Choroid plexus epithelial cell (primary cell): ENCODE measurements at regions not wholly inside any gene's neighbourhood (a gene's known extent, or its start where the extent isn't known, plus 50 kb on each side); places are given as distances from the start of the nearest gene placed in this dataset.
A peak's percentile ranks its signal among the peaks of the same experiment; 100 is the strongest.

ENCODE experiments used
- DNase-seq: peaks from one replicate; pipeline ENCODE4 v3.0.0-alpha.2; 2010; ENCODE audit warnings: low read depth
- H3K4me3 ChIP-seq: 2 replicates; pipeline ENCODE4 v1.5.1; 2011; ENCODE audit warnings: low read depth, mild to moderate bottlenecking, control low read depth, low read length, moderate library complexity
- TF ChIP-seq, protein P1 (sequence below): conservative IDR thresholded peaks from 2 replicates; pipeline ENCODE4 v1.5.1; 2011; ENCODE audit warnings: low read depth, mild to moderate bottlenecking, control low read depth, inconsistent platforms, low read length, moderate library complexity

DNA sequence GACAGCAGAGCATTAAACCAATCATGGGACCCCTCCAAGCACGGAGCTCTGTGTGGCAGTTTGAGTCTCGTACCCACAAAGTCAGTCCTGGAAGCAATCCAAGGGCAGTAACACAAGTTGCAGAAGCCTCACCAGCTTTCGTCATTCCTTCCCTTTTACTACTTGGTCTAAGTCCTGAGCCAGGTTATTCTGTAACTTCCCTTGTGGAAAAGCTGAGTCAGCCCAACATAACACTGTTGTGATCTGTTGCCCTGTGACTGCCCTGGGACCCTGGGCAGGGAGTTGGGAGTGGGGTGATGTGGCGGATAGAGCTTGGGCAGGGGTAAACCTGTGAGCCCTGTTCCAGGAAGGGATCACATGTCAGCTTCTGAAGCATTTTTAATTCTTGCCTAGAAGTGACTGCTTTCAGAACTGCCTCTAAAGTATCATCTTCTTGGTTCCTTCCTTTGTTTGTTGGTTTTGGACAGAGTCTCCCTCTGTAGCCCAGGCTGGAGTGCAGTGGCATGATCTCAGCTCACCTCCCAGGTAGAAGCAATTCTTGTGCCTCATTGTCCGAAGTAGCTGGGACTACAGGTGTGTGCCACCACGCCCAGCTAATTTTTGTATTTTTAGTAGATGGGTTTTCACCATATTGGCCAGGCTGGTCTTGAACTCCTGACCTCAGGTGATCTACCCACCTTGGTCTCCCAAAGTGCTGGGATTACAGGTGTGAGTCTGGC lies 183.7 kb upstream of the JAG1 start:
- TF ChIP-seq, protein P1, sequence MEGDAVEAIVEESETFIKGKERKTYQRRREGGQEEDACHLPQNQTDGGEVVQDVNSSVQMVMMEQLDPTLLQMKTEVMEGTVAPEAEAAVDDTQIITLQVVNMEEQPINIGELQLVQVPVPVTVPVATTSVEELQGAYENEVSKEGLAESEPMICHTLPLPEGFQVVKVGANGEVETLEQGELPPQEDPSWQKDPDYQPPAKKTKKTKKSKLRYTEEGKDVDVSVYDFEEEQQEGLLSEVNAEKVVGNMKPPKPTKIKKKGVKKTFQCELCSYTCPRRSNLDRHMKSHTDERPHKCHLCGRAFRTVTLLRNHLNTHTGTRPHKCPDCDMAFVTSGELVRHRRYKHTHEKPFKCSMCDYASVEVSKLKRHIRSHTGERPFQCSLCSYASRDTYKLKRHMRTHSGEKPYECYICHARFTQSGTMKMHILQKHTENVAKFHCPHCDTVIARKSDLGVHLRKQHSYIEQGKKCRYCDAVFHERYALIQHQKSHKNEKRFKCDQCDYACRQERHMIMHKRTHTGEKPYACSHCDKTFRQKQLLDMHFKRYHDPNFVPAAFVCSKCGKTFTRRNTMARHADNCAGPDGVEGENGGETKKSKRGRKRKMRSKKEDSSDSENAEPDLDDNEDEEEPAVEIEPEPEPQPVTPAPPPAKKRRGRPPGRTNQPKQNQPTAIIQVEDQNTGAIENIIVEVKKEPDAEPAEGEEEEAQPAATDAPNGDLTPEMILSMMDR = no peak
- H3K4me3 ChIP-seq = no peak overlapping the region
- peak; percentile 84 for DNase-seq

DNA sequence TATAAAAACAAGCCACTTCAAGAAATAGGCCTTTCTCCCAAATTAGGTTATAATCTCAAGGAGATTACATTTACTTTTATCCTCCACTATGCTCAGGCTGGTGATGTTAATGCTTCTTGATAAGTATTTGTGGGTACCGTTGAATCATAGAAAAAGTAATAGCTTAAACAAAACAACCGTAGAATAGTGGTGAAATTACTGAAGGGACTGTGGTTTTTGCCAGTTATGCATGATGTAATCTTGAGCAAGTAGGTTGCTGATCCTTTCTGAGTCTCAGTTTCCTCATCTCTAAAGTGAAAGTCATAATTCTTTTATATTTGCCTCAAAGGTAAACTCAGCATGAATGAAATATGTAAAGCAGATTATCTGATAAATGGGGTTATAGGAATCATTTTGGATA lies 187.3 kb upstream of the JAG1 start:
- TF ChIP-seq, protein P1 = no peak
- DNase-seq = peak; percentile 81
- no peak overlapping the region for H3K4me3 ChIP-seq

DNA sequence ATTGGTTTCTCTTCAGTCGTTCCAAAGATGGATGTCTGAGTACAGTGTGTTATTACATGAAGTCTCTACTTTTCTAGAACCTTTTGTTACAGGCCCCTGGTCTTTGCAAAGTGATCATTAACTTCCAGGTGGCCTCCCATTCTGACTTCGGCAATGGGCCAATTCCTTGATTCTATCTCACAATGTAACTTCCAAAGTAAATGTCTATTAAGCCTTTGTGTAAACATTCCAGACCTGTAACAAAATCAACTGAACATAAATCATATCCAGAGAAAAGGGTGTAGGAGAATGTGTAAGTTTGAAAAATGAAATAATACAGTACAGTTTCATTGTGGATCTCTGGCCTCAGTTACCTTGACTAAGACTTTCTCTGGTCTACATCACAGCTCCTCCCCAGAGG lies 187.8 kb upstream of the JAG1 start:
- no peak for DNase-seq
- H3K4me3 ChIP-seq = no peak overlapping the region
- TF ChIP-seq, protein P1 = no peak

DNA sequence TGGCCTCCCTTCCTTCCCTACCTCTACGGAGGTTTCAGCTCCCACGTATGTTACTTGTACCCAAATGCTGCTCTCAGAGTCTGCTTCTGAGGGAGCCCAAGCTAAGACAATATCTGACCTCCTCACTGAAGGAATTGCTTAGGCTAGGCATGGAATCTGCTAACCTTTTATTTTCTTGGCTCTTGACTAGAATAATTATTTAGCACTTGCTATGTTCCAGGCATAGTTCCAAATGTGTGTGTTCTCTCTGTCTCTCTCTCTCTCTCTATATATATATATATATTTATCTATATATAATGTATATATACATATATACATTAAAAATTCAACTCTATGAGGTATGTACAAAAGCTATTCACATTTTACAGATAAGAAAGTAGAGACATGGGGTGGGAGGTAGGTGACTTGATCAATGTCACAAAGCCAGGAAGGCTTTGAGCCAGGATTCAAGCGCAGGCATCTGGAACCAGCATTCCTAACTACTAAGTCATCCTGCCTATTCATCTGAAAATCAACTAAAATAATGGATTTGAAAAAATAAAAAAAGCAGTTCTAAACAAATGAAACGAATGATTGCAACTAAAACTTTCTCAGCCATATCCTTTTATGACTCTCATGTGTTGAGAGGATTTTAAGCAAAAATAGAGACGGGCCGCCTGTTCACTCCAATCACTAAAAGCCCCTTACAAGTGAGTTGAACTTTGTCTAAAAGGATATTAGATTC lies 189.7 kb upstream of the JAG1 start:
- no peak overlapping the region for H3K4me3 ChIP-seq
- TF ChIP-seq, protein P1 = no peak
- DNase-seq = peak; percentile 91

DNA sequence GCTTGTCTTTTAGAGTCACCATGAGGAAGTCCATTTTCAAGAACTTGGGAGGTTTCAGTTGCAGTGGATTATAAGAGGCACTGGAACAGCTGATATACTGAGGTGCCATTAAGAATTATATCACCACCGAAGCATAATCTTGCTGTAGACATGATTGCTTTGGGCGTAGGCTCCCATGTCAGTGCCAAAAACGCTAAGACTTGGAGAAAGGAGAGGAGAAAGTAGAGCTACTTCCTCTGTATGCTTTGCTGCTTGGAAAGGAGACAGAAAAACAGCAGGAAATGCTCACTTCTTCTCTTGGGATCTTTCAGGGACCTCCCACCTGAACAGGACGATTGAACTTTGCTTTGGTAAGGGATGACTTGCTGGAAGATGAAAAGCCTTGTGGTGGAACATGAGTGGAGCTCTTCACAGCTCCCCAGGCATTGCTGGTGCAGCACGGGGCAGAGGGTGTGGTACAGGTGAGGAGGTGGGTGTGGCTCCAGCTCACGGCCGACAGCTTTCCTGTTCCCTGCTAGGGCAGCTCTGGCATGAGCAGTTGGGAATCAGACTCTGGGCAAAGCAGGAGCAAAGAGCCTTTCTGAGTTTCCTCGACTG lies 190.4 kb upstream of the JAG1 start:
- no peak overlapping the region for H3K4me3 ChIP-seq
- DNase-seq = peak; percentile 23
- TF ChIP-seq, protein P1 = no peak

DNA sequence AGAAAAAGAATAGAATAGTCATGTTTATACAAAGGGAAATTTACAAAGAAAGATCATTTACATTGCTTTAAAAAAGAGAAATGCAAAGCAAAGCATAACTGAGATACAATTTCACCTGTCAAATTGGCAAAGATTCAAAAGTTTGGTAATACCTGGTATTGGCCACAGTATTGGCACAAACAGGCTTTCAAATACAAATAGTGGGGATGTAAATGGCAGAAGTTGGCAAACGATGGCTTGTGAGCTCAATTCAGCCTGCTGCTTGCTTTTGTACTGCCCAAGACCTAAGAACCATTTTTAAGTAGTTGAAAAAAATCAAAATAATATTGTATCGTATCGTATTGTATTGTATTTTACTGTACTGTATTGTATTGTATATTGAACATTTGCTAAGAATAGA lies 194.5 kb upstream of the JAG1 start:
- TF ChIP-seq, protein P1 = no peak
- DNase-seq = no peak
- no peak overlapping the region for H3K4me3 ChIP-seq

DNA sequence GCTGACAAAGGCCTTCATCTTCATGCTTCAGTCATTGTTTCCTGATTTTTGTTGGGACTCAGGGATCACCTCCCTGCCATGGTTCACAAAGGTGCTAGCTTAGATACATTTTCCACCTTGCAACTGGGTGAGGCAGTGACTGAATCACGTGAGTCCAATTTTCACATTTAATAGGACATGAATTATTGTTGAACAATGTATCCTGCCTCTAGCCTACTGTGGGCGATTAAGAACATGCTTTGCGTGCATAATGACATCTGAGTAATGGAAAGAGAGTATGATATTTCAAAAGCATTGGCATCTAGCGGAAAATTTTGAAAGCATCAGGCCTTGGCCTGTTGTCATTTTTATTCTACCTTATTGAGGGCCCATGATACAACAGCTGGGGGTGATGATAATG lies 199.2 kb upstream of the JAG1 start:
- no peak for DNase-seq
- H3K4me3 ChIP-seq = no peak overlapping the region
- TF ChIP-seq, protein P1 = no peak
